ENCODE measurements at regions not wholly inside any gene's neighbourhood (a gene's known extent, or its start where the extent isn't known, plus 50 kb on each side); places are given as distances from the start of the nearest gene placed in this dataset.
A peak's percentile ranks its signal among the peaks of the same experiment; 100 is the strongest.

- no peak for DNase-seq (ENCODE audit: extremely low read depth, low read depth)
- TF ChIP-seq CTCF (IDR thresholded peaks at IDR 0.05; ENCODE audit: low read depth, low read length, missing control alignments): no peak
Measured at GRCh38 chr2:220493871-220494525, 866.6 kb downstream of the SLC4A3 start.

GRCh38 chr2:220496513-220496912, 869.1 kb downstream of the SLC4A3 start:
- H3K4me3 ChIP-seq (replicated peaks; ENCODE audit: low read depth, low read length): no peak overlapping the region
- no peak for TF ChIP-seq CTCF (IDR thresholded peaks at IDR 0.05; ENCODE audit: low read depth, low read length, missing control alignments)
- DNase-seq (ENCODE audit: extremely low read depth, low read depth): no peak

More at GRCh38 chr2:220493871-220494525, 866.6 kb downstream of the SLC4A3 start:
- no peak overlapping the region for H3K4me3 ChIP-seq (replicated peaks; ENCODE audit: low read depth, low read length)

GRCh38 chr2:220499225-220499624, 871.8 kb downstream of the SLC4A3 start:
- no peak overlapping the region for H3K4me3 ChIP-seq (replicated peaks; ENCODE audit: low read depth, low read length)
- TF ChIP-seq CTCF (IDR thresholded peaks at IDR 0.05; ENCODE audit: low read depth, low read length, missing control alignments): no peak
- DNase-seq (ENCODE audit: extremely low read depth, low read depth): peak; percentile 36

DNA sequence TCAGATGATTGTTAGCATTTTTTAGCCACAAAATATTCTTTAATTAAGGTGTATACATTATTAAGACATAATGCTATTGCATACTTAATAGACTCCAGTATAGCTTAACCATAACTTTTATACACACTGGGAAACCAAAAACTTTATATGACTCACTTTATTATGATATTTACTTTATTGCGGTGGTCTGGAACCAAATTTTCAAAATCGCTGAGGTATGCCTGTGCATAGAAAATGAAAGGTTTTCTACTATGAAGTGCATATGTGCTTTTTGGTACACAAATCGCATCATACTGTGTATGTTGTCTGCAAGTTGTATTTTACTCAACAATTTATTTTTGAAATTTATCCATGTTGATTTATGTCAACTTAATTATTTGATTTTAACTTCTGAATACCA, 875.1 kb downstream of the SLC4A3 start:
- DNase-seq (ENCODE audit: extremely low read depth, low read depth): no peak
- H3K4me3 ChIP-seq (replicated peaks; ENCODE audit: low read depth, low read length): no peak overlapping the region
- TF ChIP-seq CTCF (IDR thresholded peaks at IDR 0.05; ENCODE audit: low read depth, low read length, missing control alignments): no peak

- DNase-seq (ENCODE audit: extremely low read depth, low read depth): no peak
- no peak overlapping the region for H3K4me3 ChIP-seq (replicated peaks; ENCODE audit: low read depth, low read length)
- TF ChIP-seq CTCF (IDR thresholded peaks at IDR 0.05; ENCODE audit: low read depth, low read length, missing control alignments): no peak
Measured at GRCh38 chr2:220503431-220503830, 876.0 kb downstream of the SLC4A3 start.

- no peak for DNase-seq (ENCODE audit: extremely low read depth, low read depth)
- TF ChIP-seq CTCF (IDR thresholded peaks at IDR 0.05; ENCODE audit: low read depth, low read length, missing control alignments): no peak
- no peak overlapping the region for H3K4me3 ChIP-seq (replicated peaks; ENCODE audit: low read depth, low read length)
Measured at GRCh38 chr2:220504938-220505503, 877.6 kb downstream of the SLC4A3 start.

Measured in HFF-Myc (cell line).